ENCODE measurements at regions not wholly inside any gene's neighbourhood (a gene's known extent, or its start where the extent isn't known, plus 50 kb on each side); places are given as distances from the start of the nearest gene placed in this dataset.

GRCh38 chr16:61465285-61465684, 571.0 kb downstream of the CDH8 start:
- 2% methylated on average over 3 of the region's 3 CpGs for WGBS (ENCODE audit: insufficient coverage, low coverage, missing lambda C conversion rate)
- H3K9me3 ChIP-seq (replicated peaks; ENCODE audit: control insufficient read depth, insufficient read depth, low read depth, low read length): no peaks in the 10 kb centered on the region

GRCh38 chr16:61460020-61460419, 576.2 kb downstream of the CDH8 start:
- TF ChIP-seq SREBF2 (CRISPR knock-in tag; IDR thresholded peaks at IDR 0.05) (no peak), SRF (CRISPR knock-in tag; IDR thresholded peaks at IDR 0.05) (no peak), CREB1 (IDR thresholded peaks at IDR 0.05) (no peak), CREB1 (CRISPR knock-in tag; IDR thresholded peaks at IDR 0.05) (no peak)
- TF ChIP-seq, protein P1, sequence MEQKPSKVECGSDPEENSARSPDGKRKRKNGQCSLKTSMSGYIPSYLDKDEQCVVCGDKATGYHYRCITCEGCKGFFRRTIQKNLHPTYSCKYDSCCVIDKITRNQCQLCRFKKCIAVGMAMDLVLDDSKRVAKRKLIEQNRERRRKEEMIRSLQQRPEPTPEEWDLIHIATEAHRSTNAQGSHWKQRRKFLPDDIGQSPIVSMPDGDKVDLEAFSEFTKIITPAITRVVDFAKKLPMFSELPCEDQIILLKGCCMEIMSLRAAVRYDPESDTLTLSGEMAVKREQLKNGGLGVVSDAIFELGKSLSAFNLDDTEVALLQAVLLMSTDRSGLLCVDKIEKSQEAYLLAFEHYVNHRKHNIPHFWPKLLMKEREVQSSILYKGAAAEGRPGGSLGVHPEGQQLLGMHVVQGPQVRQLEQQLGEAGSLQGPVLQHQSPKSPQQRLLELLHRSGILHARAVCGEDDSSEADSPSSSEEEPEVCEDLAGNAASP (IDR thresholded peaks at IDR 0.05): no peak
- H3K4me2 ChIP-seq (ENCODE audit: insufficient read depth, low read length): no peak overlapping the region
- ChIA-PET POLR2A (no interaction called here), CTCF (ENCODE audit: low intra/inter-chr PET ratio) (no interaction called here)
- BruUV-seq (replicated peaks): no TSS peak
- no peak overlapping the region for H2AFZ ChIP-seq (ENCODE audit: low read depth, low read length)
- H3K9me3 ChIP-seq (replicated peaks; ENCODE audit: control insufficient read depth, insufficient read depth, low read depth, low read length): 0 out of 2 replicates have a peak, but pooled peaks cover 4% of the 10 kb centered on the region
- intact Hi-C loops (cut with micrococcal nuclease) (no loop called here), in situ Hi-C loops (cut with MboI) (no loop called here)
- H3K36me3 ChIP-seq (ENCODE audit: control insufficient read depth, insufficient read depth, low read length): no peaks in the 10 kb centered on the region
- H3K9ac ChIP-seq (ENCODE audit: insufficient read depth in 1 of 2, low read depth in 2 of 2, low read length in 2 of 2): no peak overlapping the region
- no peak for DNase-seq (ENCODE audit: extremely low read depth in 1 of 4, low spot score in 3 of 4)
- 5% methylated on average over 3 of the region's 3 CpGs for WGBS (ENCODE audit: insufficient coverage, low coverage, missing lambda C conversion rate)
- H3K9me1 ChIP-seq (ENCODE audit: control insufficient read depth, insufficient read depth, low read length): no peaks in the 10 kb centered on the region
- H3K79me2 ChIP-seq (ENCODE audit: control insufficient read depth, insufficient read depth, low read length): no peaks in the 10 kb centered on the region
- FAIRE-seq: no peak
- H3K4me3 ChIP-seq: no peak overlapping the region
- no peaks in the 10 kb centered on the region for H4K20me1 ChIP-seq (replicated peaks; ENCODE audit: control insufficient read depth, insufficient read depth, low read length)
- no peaks in the 10 kb centered on the region for H3K27me3 ChIP-seq (ENCODE audit: control insufficient read depth in 2 of 2, insufficient read depth in 2 of 2, low read length in 2 of 2)
- ATAC-seq: no peak
- no peaks in the 10 kb centered on the region for H3K4me1 ChIP-seq (replicated peaks in 1 of 2; ENCODE audit: control insufficient read depth in 2 of 2, insufficient read depth in 2 of 2, low read length in 2 of 2)
- H3K27ac ChIP-seq (ENCODE audit: extremely low read depth, low read depth, low read length): no peak overlapping the region

More at GRCh38 chr16:61465285-61465684, 571.0 kb downstream of the CDH8 start:
- no peak for ATAC-seq
- no peak overlapping the region for H3K27ac ChIP-seq (ENCODE audit: extremely low read depth, low read depth, low read length)
- in situ Hi-C loops (cut with MboI) (no loop called here), intact Hi-C loops (cut with micrococcal nuclease) (no loop called here)
- H3K9ac ChIP-seq (ENCODE audit: insufficient read depth in 1 of 2, low read depth in 2 of 2, low read length in 2 of 2): no peak overlapping the region
- no peaks in the 10 kb centered on the region for H3K79me2 ChIP-seq (ENCODE audit: control insufficient read depth, insufficient read depth, low read length)
- H3K36me3 ChIP-seq (ENCODE audit: control insufficient read depth, insufficient read depth, low read length): no peaks in the 10 kb centered on the region
- CTCF ChIA-PET (ENCODE audit: low intra/inter-chr PET ratio): no interaction called here
- no peak overlapping the region for H2AFZ ChIP-seq (ENCODE audit: low read depth, low read length)
- POLR2A ChIA-PET: no interaction called here
- H3K4me3 ChIP-seq: no peak overlapping the region
- BruUV-seq (replicated peaks): no TSS peak
- no peaks in the 10 kb centered on the region for H3K4me1 ChIP-seq (replicated peaks in 1 of 2; ENCODE audit: control insufficient read depth in 2 of 2, insufficient read depth in 2 of 2, low read length in 2 of 2)
- H3K4me2 ChIP-seq (ENCODE audit: insufficient read depth, low read length): no peak overlapping the region
- no peak for FAIRE-seq
- no peaks in the 10 kb centered on the region for H4K20me1 ChIP-seq (replicated peaks; ENCODE audit: control insufficient read depth, insufficient read depth, low read length)
- no peak for DNase-seq (ENCODE audit: extremely low read depth in 1 of 4, low spot score in 3 of 4)
- no peaks in the 10 kb centered on the region for H3K27me3 ChIP-seq (ENCODE audit: control insufficient read depth in 2 of 2, insufficient read depth in 2 of 2, low read length in 2 of 2)
- no peaks in the 10 kb centered on the region for H3K9me1 ChIP-seq (ENCODE audit: control insufficient read depth, insufficient read depth, low read length)
- no peak for TF ChIP-seq SLC30A9 (CRISPR knock-in tag; IDR thresholded peaks at IDR 0.05)
- no peak for TF ChIP-seq ASH1L (IDR thresholded peaks at IDR 0.05; ENCODE audit: borderline replicate concordance, low read depth, partially characterized antibody)
- TF ChIP-seq CBX2 (IDR thresholded peaks at IDR 0.05; ENCODE audit: insufficient read depth, low read length, poor library complexity, severe bottlenecking): no peak
- TF ChIP-seq RFX7 (CRISPR knock-in tag; IDR thresholded peaks at IDR 0.05): no peak
- TF ChIP-seq, protein P2, sequence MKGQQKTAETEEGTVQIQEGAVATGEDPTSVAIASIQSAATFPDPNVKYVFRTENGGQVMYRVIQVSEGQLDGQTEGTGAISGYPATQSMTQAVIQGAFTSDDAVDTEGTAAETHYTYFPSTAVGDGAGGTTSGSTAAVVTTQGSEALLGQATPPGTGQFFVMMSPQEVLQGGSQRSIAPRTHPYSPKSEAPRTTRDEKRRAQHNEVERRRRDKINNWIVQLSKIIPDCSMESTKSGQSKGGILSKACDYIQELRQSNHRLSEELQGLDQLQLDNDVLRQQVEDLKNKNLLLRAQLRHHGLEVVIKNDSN (CRISPR knock-in tag; IDR thresholded peaks at IDR 0.05): no peak
